HepG2 (cell line): ENCODE measurements at regions not wholly inside any gene's neighbourhood (a gene's known extent, or its start where the extent isn't known, plus 50 kb on each side); places are given as distances from the start of the nearest gene placed in this dataset.

Source experiments
- ATAC-seq: fragments of 200-7000 bp; cut with Tn5 transposase; 3 replicates; pipeline ENCODE4 v1.9.1; 2020; ENCODE audit warnings: mild to moderate bottlenecking, moderate library complexity
- BruUV-seq: library from RNA; stranded (reverse); fragments of 400-500 nt; replicated peaks from 2 replicates; lab custom pipeline; 2021; lab: Mats Ljungman, UMichigan
- CTCF ChIA-PET: fragments of 300-600 bp; formaldehyde crosslinking; extraction: SDS; loops from one replicate; lab custom pipeline; 2021; ENCODE audit warnings: low total read pairs, inconsistent platforms, low intra/inter-chr PET ratio; lab: Yijun Ruan, JAX
- POLR2A ChIA-PET: fragments of 350-600 bp; sonication (Branson Sonifier 250); formaldehyde crosslinking; loops from one replicate; lab custom pipeline; 2020; ENCODE audit warnings: antibody characterized with exemption, inconsistent platforms; lab: Yijun Ruan, JAX
- DNase-seq: peaks from one replicate; pipeline ENCODE4 v3.0.0-alpha.2; 2015; ENCODE audit warnings: low spot score
- FAIRE-seq: peaks from 3 replicates; lab custom pipeline; 2011; peaks lifted over from hg19 to GRCh38; lab: Jason Lieb, UNC
- H2AFZ ChIP-seq: one replicate; pipeline ENCODE4 v1.6.1; 2011; ENCODE audit warnings: low read length, inconsistent platforms
- H3K27ac ChIP-seq: fragments of 300-600 bp; 3 replicates; pipeline ENCODE4 v1.8.0; 2011; ENCODE audit warnings: mixed run types, mild to moderate bottlenecking, mixed read lengths, low read length, inconsistent platforms; ENCODE audit not compliant: insufficient read depth; ENCODE audit errors: extremely low read length
- H3K27me3 ChIP-seq, 2 experiments: fragments of 200-600 bp in 1 of 2; 2 replicates in 1 of 2; 3 replicates in 1 of 2; pipeline versions ENCODE4 v1.6.0 to v1.8.0; 2011; ENCODE audit warnings: low read length in 2 of 2, mild to moderate bottlenecking in 2 of 2, moderate library complexity in 2 of 2, inconsistent platforms in 1 of 2; ENCODE audit not compliant: insufficient read depth in 2 of 2, control insufficient read depth in 1 of 2
- H3K36me3 ChIP-seq, 2 experiments: fragments of 200-600 bp in 1 of 2; replicated peaks in 1 of 2; 2 replicates in 1 of 2; 3 replicates in 1 of 2; pipeline versions ENCODE4 v1.5.1 to v1.8.0; 2011; ENCODE audit warnings: low read length in 2 of 2, inconsistent platforms in 1 of 2; ENCODE audit not compliant: insufficient read depth in 2 of 2, control insufficient read depth in 1 of 2
- H3K4me1 ChIP-seq: 2 replicates; pipeline ENCODE4 v1.5.1; 2012; ENCODE audit warnings: low read length, inconsistent platforms; ENCODE audit not compliant: insufficient read depth
- H3K4me2 ChIP-seq: 2 replicates; pipeline ENCODE4 v1.6.0; 2011; ENCODE audit warnings: low read depth, low read length, inconsistent platforms
- H3K4me3 ChIP-seq, 3 experiments: fragments of 200-600 bp in 1 of 3; sonication (generic), shearing (Covaris generic) in 1 of 3; replicated peaks in 1 of 3; 2 replicates each; pipeline ENCODE4 v1.5.1; 2011 to 2016; ENCODE audit warnings: low read length in 3 of 3, inconsistent platforms in 2 of 3, low read depth in 2 of 3, mild to moderate bottlenecking in 2 of 3, control low read depth in 1 of 3, mixed read lengths in 1 of 3; ENCODE audit not compliant: insufficient read depth in 1 of 3
- H3K79me2 ChIP-seq: one replicate; pipeline ENCODE4 v1.6.1; 2011; ENCODE audit warnings: low read length, inconsistent platforms; ENCODE audit not compliant: insufficient read depth
- H3K9ac ChIP-seq: 2 replicates; pipeline ENCODE4 v1.6.0; 2011; ENCODE audit warnings: mild to moderate bottlenecking, low read depth, low read length, inconsistent platforms; ENCODE audit not compliant: insufficient read depth
- H3K9me3 ChIP-seq: 2 replicates; pipeline ENCODE4 v1.5.1; 2012; ENCODE audit warnings: mild to moderate bottlenecking, low read length
- H4K20me1 ChIP-seq: 2 replicates; pipeline ENCODE4 v1.6.0; 2011; ENCODE audit warnings: inconsistent platforms, mild to moderate bottlenecking, low read length, moderate library complexity; ENCODE audit not compliant: insufficient read depth
- BORCS8-MEF2B ChIP-seq: sonication (generic); formaldehyde crosslinking; IDR thresholded peaks from 2 replicates; pipeline ENCODE4 v1.8.0; 2022; ENCODE audit warnings: mild to moderate bottlenecking, missing genetic modification reagents
- KAT2B ChIP-seq: fragments of 150-350 bp; IDR thresholded peaks from 2 replicates; pipeline ENCODE4 v1.6.1; 2014; ENCODE audit warnings: low read depth, low read length, borderline replicate concordance
- NCOA2 ChIP-seq: sonication (generic); formaldehyde crosslinking; IDR thresholded peaks from 2 replicates; pipeline ENCODE4 v1.8.0; 2022; ENCODE audit warnings: inconsistent platforms
- NFKBIZ ChIP-seq: IDR thresholded peaks from 2 replicates; pipeline ENCODE4 v1.6.1; 2018; ENCODE audit warnings: missing genetic modification reagents, missing compliant biosample characterization
- RAD51 ChIP-seq: fragments of 450-650 bp; IDR thresholded peaks from 2 replicates; pipeline ENCODE4 v1.6.1; 2016; ENCODE audit warnings: borderline replicate concordance
- ZBTB3 ChIP-seq: sonication (generic); formaldehyde crosslinking; IDR thresholded peaks from 2 replicates; pipeline ENCODE4 v1.4.0; 2020; ENCODE audit warnings: low read depth, mild to moderate bottlenecking, moderate library complexity, missing genetic modification reagents, borderline replicate concordance
- ZFAT ChIP-seq: sonication (generic); formaldehyde crosslinking; conservative IDR thresholded peaks from 2 replicates; pipeline ENCODE4 v1.8.1; 2023; ENCODE audit warnings: missing genetic modification reagents, inconsistent platforms
- ZFP90 ChIP-seq: sonication (generic); formaldehyde crosslinking; IDR thresholded peaks from 2 replicates; pipeline ENCODE4 v1.8.0; 2022; ENCODE audit warnings: missing genetic modification reagents, mild to moderate bottlenecking, inconsistent platforms, borderline replicate concordance
- ZFY ChIP-seq: sonication (generic); formaldehyde crosslinking; IDR thresholded peaks from 2 replicates; pipeline ENCODE4 v1.4.0; 2020; ENCODE audit warnings: missing genetic modification reagents
- ZMYM3 ChIP-seq: sonication (generic); formaldehyde crosslinking; IDR thresholded peaks from 2 replicates; pipeline ENCODE4 v1.5.1; 2020; ENCODE audit warnings: mild to moderate bottlenecking, missing genetic modification reagents
- ZNF619 ChIP-seq: sonication (generic); formaldehyde crosslinking; IDR thresholded peaks from 2 replicates; pipeline ENCODE4 v1.4.0; 2020; ENCODE audit warnings: mild to moderate bottlenecking, missing genetic modification reagents
- ZNF629 ChIP-seq: sonication (generic); formaldehyde crosslinking; conservative IDR thresholded peaks from 2 replicates; pipeline ENCODE4 v1.5.0; 2020; ENCODE audit warnings: missing genetic modification reagents
- WGBS: methylation state at CpG from one replicate; pipeline ENCODE4 v1.1.6; 2017; ENCODE audit warnings: low lambda C conversion rate; 5-methylcytosine and 5-hydroxymethylcytosine counted together
- in situ Hi-C: cut with HindIII; loops from 2 replicates; pipeline ENCODE4 v1.10.0; 2017; ENCODE audit warnings: low pct_unique_long_range_greater_than_20kb; ENCODE audit not compliant: extremely low pct_ligation_motif_present
- intact Hi-C: fragments of 100-400 bp; cut with micrococcal nuclease; formaldehyde crosslinking; loops from one replicate; pipeline ENCODE4 v1.10.0; 2022; ENCODE audit not compliant: unreplicated experiment
- TF ChIP-seq, protein P1 (sequence below): sonication (generic); formaldehyde crosslinking; IDR thresholded peaks from 2 replicates; pipeline ENCODE4 v1.5.1; 2020; ENCODE audit warnings: missing genetic modification reagents, mild to moderate bottlenecking, borderline replicate concordance
- TF ChIP-seq, protein P2 (sequence below): sonication (generic); formaldehyde crosslinking; IDR thresholded peaks from 2 replicates; pipeline ENCODE4 v1.4.0; 2020; ENCODE audit warnings: mild to moderate bottlenecking, low read depth, missing genetic modification reagents
- TF ChIP-seq, protein P3 (sequence below): IDR thresholded peaks from 2 replicates; pipeline ENCODE4 v1.6.1; 2016; ENCODE audit warnings: low read depth, missing genetic modification reagents, missing compliant biosample characterization
- TF ChIP-seq, protein P4 (sequence below): sonication (generic); formaldehyde crosslinking; IDR thresholded peaks from 2 replicates; pipeline ENCODE4 v1.5.0; 2020; ENCODE audit warnings: mild to moderate bottlenecking, missing genetic modification reagents

DNA sequence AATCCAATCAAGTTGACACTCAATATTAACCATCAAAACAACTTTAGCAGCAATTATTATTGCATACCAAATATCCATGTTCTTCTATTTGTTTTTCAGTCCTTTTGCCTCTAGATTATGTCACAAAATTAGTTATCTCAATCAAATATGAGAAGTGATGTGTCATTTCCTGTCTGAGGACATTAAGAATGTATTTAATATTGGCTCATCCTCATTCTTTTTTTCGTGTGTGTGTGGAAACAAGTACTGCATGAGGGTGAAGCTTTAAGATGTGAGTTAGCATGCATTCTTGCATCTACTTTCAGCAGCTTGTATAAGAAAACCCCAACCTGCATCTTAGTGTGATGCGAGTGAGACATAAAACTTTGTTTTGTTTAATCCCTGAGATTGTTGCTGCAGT is 301.4 kb downstream of the GRIA2 start:
- H3K4me3 ChIP-seq, result no peak overlapping the region
- H3K27me3 ChIP-seq, result no peaks in the 10 kb centered on the region
- no peak overlapping the region for H2AFZ ChIP-seq
- H3K4me2 ChIP-seq, result no peak overlapping the region
- H3K9ac ChIP-seq, result no peak overlapping the region
- H4K20me1 ChIP-seq, result no peaks in the 10 kb centered on the region
- peaks cover 6% of the 10 kb centered on the region; the same call in 1 of the 2 replicates for H3K9me3 ChIP-seq
- in situ Hi-C loops (no loop called here), intact Hi-C loops (loop anchor here (2.0 kb wide), 1 partner anchor 449 kb away; no protein-coding TSS in a partner anchor)
- ChIA-PET POLR2A (no interaction called here), CTCF (no interaction called here)
- BruUV-seq, result no TSS peak
- no peak for FAIRE-seq
- H3K79me2 ChIP-seq, result no peaks in the 10 kb centered on the region
- H3K36me3 ChIP-seq, result no peaks in the 10 kb centered on the region
- no peak for ATAC-seq
- H3K4me1 ChIP-seq, result no peaks in the 10 kb centered on the region
- WGBS, result 2% methylated on average over 2 of the region's 2 CpGs
- H3K27ac ChIP-seq, result no peak overlapping the region
- DNase-seq, result no peak
- no peak for TF ChIP-seq KAT2B
- no peak for TF ChIP-seq NCOA2
- TF ChIP-seq ZNF629 (CRISPR knock-in tag), result no peak
- TF ChIP-seq ZMYM3 (CRISPR knock-in tag), result no peak
- no peak for TF ChIP-seq RAD51
- TF ChIP-seq ZFP90, result no peak
- no peak for TF ChIP-seq NFKBIZ
- TF ChIP-seq, protein P1, sequence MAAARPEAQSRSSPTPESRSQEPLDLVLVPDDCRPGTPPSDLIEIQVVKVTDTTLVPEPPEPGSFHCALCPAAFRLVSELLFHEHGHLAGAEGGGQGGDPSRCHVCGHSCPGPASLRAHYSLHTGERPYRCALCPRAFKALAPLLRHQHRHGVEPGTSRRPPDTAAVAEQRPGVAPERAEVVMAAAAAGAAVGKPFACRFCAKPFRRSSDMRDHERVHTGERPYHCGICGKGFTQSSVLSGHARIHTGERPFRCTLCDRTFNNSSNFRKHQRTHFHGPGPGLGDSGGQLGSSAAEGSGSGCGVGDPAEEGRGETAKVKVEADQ, result no peak
- no peak for TF ChIP-seq BORCS8-MEF2B (CRISPR knock-in tag)
- TF ChIP-seq ZFAT (CRISPR knock-in tag), result no peak
- TF ChIP-seq, protein P2, sequence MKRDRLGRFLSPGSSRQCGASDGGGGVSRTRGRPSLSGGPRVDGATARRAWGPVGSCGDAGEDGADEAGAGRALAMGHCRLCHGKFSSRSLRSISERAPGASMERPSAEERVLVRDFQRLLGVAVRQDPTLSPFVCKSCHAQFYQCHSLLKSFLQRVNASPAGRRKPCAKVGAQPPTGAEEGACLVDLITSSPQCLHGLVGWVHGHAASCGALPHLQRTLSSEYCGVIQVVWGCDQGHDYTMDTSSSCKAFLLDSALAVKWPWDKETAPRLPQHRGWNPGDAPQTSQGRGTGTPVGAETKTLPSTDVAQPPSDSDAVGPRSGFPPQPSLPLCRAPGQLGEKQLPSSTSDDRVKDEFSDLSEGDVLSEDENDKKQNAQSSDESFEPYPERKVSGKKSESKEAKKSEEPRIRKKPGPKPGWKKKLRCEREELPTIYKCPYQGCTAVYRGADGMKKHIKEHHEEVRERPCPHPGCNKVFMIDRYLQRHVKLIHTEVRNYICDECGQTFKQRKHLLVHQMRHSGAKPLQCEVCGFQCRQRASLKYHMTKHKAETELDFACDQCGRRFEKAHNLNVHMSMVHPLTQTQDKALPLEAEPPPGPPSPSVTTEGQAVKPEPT (CRISPR knock-in tag), result no peak
- no peak for TF ChIP-seq ZNF619
- no peak for TF ChIP-seq ZFY
- TF ChIP-seq ZBTB3, result no peak
- TF ChIP-seq, protein P3, sequence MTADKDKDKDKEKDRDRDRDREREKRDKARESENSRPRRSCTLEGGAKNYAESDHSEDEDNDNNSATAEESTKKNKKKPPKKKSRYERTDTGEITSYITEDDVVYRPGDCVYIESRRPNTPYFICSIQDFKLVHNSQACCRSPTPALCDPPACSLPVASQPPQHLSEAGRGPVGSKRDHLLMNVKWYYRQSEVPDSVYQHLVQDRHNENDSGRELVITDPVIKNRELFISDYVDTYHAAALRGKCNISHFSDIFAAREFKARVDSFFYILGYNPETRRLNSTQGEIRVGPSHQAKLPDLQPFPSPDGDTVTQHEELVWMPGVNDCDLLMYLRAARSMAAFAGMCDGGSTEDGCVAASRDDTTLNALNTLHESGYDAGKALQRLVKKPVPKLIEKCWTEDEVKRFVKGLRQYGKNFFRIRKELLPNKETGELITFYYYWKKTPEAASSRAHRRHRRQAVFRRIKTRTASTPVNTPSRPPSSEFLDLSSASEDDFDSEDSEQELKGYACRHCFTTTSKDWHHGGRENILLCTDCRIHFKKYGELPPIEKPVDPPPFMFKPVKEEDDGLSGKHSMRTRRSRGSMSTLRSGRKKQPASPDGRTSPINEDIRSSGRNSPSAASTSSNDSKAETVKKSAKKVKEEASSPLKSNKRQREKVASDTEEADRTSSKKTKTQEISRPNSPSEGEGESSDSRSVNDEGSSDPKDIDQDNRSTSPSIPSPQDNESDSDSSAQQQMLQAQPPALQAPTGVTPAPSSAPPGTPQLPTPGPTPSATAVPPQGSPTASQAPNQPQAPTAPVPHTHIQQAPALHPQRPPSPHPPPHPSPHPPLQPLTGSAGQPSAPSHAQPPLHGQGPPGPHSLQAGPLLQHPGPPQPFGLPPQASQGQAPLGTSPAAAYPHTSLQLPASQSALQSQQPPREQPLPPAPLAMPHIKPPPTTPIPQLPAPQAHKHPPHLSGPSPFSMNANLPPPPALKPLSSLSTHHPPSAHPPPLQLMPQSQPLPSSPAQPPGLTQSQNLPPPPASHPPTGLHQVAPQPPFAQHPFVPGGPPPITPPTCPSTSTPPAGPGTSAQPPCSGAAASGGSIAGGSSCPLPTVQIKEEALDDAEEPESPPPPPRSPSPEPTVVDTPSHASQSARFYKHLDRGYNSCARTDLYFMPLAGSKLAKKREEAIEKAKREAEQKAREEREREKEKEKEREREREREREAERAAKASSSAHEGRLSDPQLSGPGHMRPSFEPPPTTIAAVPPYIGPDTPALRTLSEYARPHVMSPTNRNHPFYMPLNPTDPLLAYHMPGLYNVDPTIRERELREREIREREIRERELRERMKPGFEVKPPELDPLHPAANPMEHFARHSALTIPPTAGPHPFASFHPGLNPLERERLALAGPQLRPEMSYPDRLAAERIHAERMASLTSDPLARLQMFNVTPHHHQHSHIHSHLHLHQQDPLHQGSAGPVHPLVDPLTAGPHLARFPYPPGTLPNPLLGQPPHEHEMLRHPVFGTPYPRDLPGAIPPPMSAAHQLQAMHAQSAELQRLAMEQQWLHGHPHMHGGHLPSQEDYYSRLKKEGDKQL (CRISPR knock-in tag), result no peak
- TF ChIP-seq, protein P4, sequence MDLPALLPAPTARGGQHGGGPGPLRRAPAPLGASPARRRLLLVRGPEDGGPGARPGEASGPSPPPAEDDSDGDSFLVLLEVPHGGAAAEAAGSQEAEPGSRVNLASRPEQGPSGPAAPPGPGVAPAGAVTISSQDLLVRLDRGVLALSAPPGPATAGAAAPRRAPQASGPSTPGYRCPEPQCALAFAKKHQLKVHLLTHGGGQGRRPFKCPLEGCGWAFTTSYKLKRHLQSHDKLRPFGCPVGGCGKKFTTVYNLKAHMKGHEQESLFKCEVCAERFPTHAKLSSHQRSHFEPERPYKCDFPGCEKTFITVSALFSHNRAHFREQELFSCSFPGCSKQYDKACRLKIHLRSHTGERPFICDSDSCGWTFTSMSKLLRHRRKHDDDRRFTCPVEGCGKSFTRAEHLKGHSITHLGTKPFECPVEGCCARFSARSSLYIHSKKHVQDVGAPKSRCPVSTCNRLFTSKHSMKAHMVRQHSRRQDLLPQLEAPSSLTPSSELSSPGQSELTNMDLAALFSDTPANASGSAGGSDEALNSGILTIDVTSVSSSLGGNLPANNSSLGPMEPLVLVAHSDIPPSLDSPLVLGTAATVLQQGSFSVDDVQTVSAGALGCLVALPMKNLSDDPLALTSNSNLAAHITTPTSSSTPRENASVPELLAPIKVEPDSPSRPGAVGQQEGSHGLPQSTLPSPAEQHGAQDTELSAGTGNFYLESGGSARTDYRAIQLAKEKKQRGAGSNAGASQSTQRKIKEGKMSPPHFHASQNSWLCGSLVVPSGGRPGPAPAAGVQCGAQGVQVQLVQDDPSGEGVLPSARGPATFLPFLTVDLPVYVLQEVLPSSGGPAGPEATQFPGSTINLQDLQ (CRISPR knock-in tag), result no peak
